Lower leg skin (tissue), 3 donors: ENCODE measurements at regions not wholly inside any gene's neighbourhood (a gene's known extent, or its start where the extent isn't known, plus 50 kb on each side); places are given as distances from the start of the nearest gene placed in this dataset.

Source experiments
- POLR2A ChIP-seq, 2 donors: fragments of 450-650 bp; IDR thresholded peaks; one replicate each; pipeline ENCODE4 v1.6.1; 2016 to 2017; ENCODE audit warnings: antibody characterized with exemption in 2 of 2, mild to moderate bottlenecking in 1 of 2, moderate library complexity in 1 of 2
- TF ChIP-seq, protein P1 (sequence below), 3 donors: fragments of 450-650 bp; IDR thresholded peaks; one replicate each; pipeline ENCODE4 v1.5.1; 2016; ENCODE audit warnings: antibody characterized with exemption in 3 of 3, mild to moderate bottlenecking in 3 of 3, moderate library complexity in 2 of 3

DNA sequence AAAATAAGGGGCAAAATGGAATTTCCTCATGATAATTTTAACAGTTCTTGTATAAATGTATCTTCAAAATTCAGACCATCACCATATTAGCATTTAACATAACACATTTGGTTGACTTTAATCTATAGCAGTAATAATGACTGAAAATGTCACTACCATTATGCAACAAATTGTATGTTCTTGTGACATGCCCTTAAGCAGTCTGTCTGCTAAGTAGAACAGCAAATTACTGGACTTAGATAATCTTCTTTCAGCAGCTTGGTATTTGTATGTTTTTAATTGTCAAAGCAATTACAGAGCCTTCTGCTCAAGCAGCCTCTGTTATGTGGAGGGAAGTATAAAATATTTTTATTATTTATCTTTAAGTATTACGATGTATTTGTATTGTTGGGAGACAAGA lies 214.3 kb upstream of the NXPH2 start:
- TF ChIP-seq, protein P1, sequence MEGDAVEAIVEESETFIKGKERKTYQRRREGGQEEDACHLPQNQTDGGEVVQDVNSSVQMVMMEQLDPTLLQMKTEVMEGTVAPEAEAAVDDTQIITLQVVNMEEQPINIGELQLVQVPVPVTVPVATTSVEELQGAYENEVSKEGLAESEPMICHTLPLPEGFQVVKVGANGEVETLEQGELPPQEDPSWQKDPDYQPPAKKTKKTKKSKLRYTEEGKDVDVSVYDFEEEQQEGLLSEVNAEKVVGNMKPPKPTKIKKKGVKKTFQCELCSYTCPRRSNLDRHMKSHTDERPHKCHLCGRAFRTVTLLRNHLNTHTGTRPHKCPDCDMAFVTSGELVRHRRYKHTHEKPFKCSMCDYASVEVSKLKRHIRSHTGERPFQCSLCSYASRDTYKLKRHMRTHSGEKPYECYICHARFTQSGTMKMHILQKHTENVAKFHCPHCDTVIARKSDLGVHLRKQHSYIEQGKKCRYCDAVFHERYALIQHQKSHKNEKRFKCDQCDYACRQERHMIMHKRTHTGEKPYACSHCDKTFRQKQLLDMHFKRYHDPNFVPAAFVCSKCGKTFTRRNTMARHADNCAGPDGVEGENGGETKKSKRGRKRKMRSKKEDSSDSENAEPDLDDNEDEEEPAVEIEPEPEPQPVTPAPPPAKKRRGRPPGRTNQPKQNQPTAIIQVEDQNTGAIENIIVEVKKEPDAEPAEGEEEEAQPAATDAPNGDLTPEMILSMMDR (IDR thresholded peaks at IDR 0.05) = no peak
- no peak for TF ChIP-seq POLR2A (IDR thresholded peaks at IDR 0.05)
